ENCODE measurements at regions not wholly inside any gene's neighbourhood (a gene's known extent, or its start where the extent isn't known, plus 50 kb on each side); places are given as distances from the start of the nearest gene placed in this dataset.
A peak's percentile ranks its signal among the peaks of the same experiment; 100 is the strongest.

DNA sequence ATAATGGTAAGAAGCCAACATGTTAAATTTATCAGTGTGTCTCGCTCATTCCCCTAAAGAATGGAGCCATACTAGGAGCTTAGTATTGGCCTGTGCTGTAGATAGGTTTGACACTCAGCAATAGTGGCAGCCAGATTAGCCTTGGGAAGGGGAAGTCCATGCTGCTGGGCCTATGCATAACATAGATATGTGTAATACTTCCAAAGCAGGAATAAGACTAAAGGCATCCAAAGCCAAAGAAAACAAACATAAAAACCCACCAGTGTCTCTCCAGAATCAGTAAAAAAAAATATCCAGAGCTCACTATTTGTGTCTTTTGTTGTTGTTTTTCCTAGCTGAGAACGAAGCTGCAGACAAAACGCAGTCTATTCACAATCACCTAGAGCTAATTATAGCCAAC, 104.2 kb upstream of the STXBP5 start:
- no peak for TF ChIP-seq CTCF (IDR thresholded peaks at IDR 0.05; ENCODE audit: low read depth, low read length)
- no peaks in the 10 kb centered on the region for H3K36me3 ChIP-seq
- H3K27me3 ChIP-seq: no peaks in the 10 kb centered on the region
- H3K4me1 ChIP-seq (ENCODE audit: low read depth): no peaks in the 10 kb centered on the region
- no peak overlapping the region for H3K4me3 ChIP-seq
- H3K27ac ChIP-seq: no peak overlapping the region
- H3K9me3 ChIP-seq (ENCODE audit: low read depth): no peaks in the 10 kb centered on the region
- peak in 1 of 2 donors; percentile 76 for DNase-seq (ENCODE audit: low read depth in 1 of 2, low spot score in 1 of 2)

- H3K36me3 ChIP-seq: no peaks in the 10 kb centered on the region
- no peaks in the 10 kb centered on the region for H3K4me1 ChIP-seq (ENCODE audit: low read depth)
- no peak overlapping the region for H3K27ac ChIP-seq
- no peaks in the 10 kb centered on the region for H3K9me3 ChIP-seq (ENCODE audit: low read depth)
- no peaks in the 10 kb centered on the region for H3K27me3 ChIP-seq
- TF ChIP-seq CTCF (IDR thresholded peaks at IDR 0.05; ENCODE audit: low read depth, low read length): no peak
- no peak for DNase-seq (ENCODE audit: low read depth in 1 of 2, low spot score in 1 of 2)
- H3K4me3 ChIP-seq: no peak overlapping the region
Observed at GRCh38 chr6:147103007-147103406, 101.2 kb upstream of the STXBP5 start.

GRCh38 chr6:147103694-147104093, 100.5 kb upstream of the STXBP5 start:
- Histone ChIP-seq H3K27ac (no peak overlapping the region), H3K36me3 (no peaks in the 10 kb centered on the region), H3K9me3 (ENCODE audit: low read depth) (no peaks in the 10 kb centered on the region), H3K4me3 (no peak overlapping the region), H3K27me3 (no peaks in the 10 kb centered on the region), H3K4me1 (ENCODE audit: low read depth) (no peaks in the 10 kb centered on the region)
- no peak for TF ChIP-seq CTCF (IDR thresholded peaks at IDR 0.05; ENCODE audit: low read depth, low read length)
- DNase-seq (ENCODE audit: low read depth in 1 of 2, low spot score in 1 of 2): peak in 1 of 2 donors; percentile 29

- DNase-seq (ENCODE audit: low read depth in 1 of 2, low spot score in 1 of 2): no peak
Observed at GRCh38 chr6:147105786-147106185, 98.4 kb upstream of the STXBP5 start.

GRCh38 chr6:147106759-147107401, 97.3 kb upstream of the STXBP5 start:
- Histone ChIP-seq H3K9me3 (ENCODE audit: low read depth) (no peaks in the 10 kb centered on the region), H3K36me3 (no peaks in the 10 kb centered on the region), H3K27ac (no peak overlapping the region), H3K4me3 (no peak overlapping the region), H3K27me3 (no peaks in the 10 kb centered on the region), H3K4me1 (ENCODE audit: low read depth) (no peaks in the 10 kb centered on the region)
- DNase-seq (ENCODE audit: low read depth in 1 of 2, low spot score in 1 of 2): peak in 1 of 2 donors; percentile 73
- TF ChIP-seq CTCF (IDR thresholded peaks at IDR 0.05; ENCODE audit: low read depth, low read length): no peak

More at GRCh38 chr6:147105786-147106185, 98.4 kb upstream of the STXBP5 start:
- Histone ChIP-seq H3K27ac (no peak overlapping the region), H3K27me3 (no peaks in the 10 kb centered on the region), H3K4me3 (no peak overlapping the region), H3K4me1 (ENCODE audit: low read depth) (no peaks in the 10 kb centered on the region), H3K36me3 (no peaks in the 10 kb centered on the region), H3K9me3 (ENCODE audit: low read depth) (no peaks in the 10 kb centered on the region)
- no peak for TF ChIP-seq CTCF (IDR thresholded peaks at IDR 0.05; ENCODE audit: low read depth, low read length)

All from cardiac muscle cell (in vitro differentiated cells and primary cell).